ENCODE measurements at regions not wholly inside any gene's neighbourhood (a gene's known extent, or its start where the extent isn't known, plus 50 kb on each side); places are given as distances from the start of the nearest gene placed in this dataset.
"Not testable (repeated sequence)": the region's sequence is repeated elsewhere in the genome, so short reads cannot be mapped to it uniquely, and the experiment has no call there.

- in situ Hi-C loops (cut with MboI; ENCODE audit: low sequenced_read_pairs), result no loop called here
Measured at GRCh38 chr1:199920635-199921034, 106.9 kb upstream of the NR5A2 start.

- in situ Hi-C loops (cut with MboI; ENCODE audit: low sequenced_read_pairs), result no loop called here
Measured at GRCh38 chr1:199929556-199929955, 98.0 kb upstream of the NR5A2 start.

GRCh38 chr1:199930067-199930466 is 97.4 kb upstream of the NR5A2 start:
- in situ Hi-C loops (cut with MboI; ENCODE audit: low sequenced_read_pairs), result not testable (repeated sequence)

- in situ Hi-C loops (cut with MboI; ENCODE audit: low sequenced_read_pairs), result no loop called here
Measured at GRCh38 chr1:199931666-199932377, 95.7 kb upstream of the NR5A2 start.

- in situ Hi-C loops (cut with MboI; ENCODE audit: low sequenced_read_pairs), result no loop called here
Measured at GRCh38 chr1:199932462-199932861, 95.0 kb upstream of the NR5A2 start.

GRCh38 chr1:199936441-199936840 is 91.1 kb upstream of the NR5A2 start:
- in situ Hi-C loops (cut with MboI; ENCODE audit: low sequenced_read_pairs), result no loop called here

- in situ Hi-C loops (cut with MboI; ENCODE audit: low sequenced_read_pairs), result no loop called here
Measured at GRCh38 chr1:199937161-199937560, 90.3 kb upstream of the NR5A2 start.

GRCh38 chr1:199937661-199938060 is 89.8 kb upstream of the NR5A2 start:
- in situ Hi-C loops (cut with MboI; ENCODE audit: low sequenced_read_pairs), result no loop called here

GRCh38 chr1:199944986-199945385 is 82.5 kb upstream of the NR5A2 start:
- in situ Hi-C loops (cut with MboI; ENCODE audit: low sequenced_read_pairs), result no loop called here

GRCh38 chr1:199945591-199945990 is 81.9 kb upstream of the NR5A2 start:
- in situ Hi-C loops (cut with MboI; ENCODE audit: low sequenced_read_pairs), result no loop called here

- in situ Hi-C loops (cut with MboI; ENCODE audit: low sequenced_read_pairs), result no loop called here
Measured at GRCh38 chr1:199946305-199947155, 81.0 kb upstream of the NR5A2 start.

- in situ Hi-C loops (cut with MboI; ENCODE audit: low sequenced_read_pairs), result no loop called here
Measured at GRCh38 chr1:199948587-199949280, 78.8 kb upstream of the NR5A2 start.

GRCh38 chr1:199951005-199951404 is 76.5 kb upstream of the NR5A2 start:
- in situ Hi-C loops (cut with MboI; ENCODE audit: low sequenced_read_pairs), result not testable (repeated sequence)

GRCh38 chr1:199953651-199954050 is 73.9 kb upstream of the NR5A2 start:
- in situ Hi-C loops (cut with MboI; ENCODE audit: low sequenced_read_pairs), result no loop called here

GRCh38 chr1:199954699-199955098 is 72.8 kb upstream of the NR5A2 start:
- in situ Hi-C loops (cut with MboI; ENCODE audit: low sequenced_read_pairs), result no loop called here

- in situ Hi-C loops (cut with MboI; ENCODE audit: low sequenced_read_pairs), result no loop called here
Measured at GRCh38 chr1:199955235-199955634, 72.3 kb upstream of the NR5A2 start.

- in situ Hi-C loops (cut with MboI; ENCODE audit: low sequenced_read_pairs), result no loop called here
Measured at GRCh38 chr1:199956005-199956404, 71.5 kb upstream of the NR5A2 start.

- in situ Hi-C loops (cut with MboI; ENCODE audit: low sequenced_read_pairs), result no loop called here
Measured at GRCh38 chr1:199959033-199959774, 68.3 kb upstream of the NR5A2 start.

GRCh38 chr1:199959775-199960110 is 67.8 kb upstream of the NR5A2 start:
- in situ Hi-C loops (cut with MboI; ENCODE audit: low sequenced_read_pairs), result no loop called here

- in situ Hi-C loops (cut with MboI; ENCODE audit: low sequenced_read_pairs), result no loop called here
Measured at GRCh38 chr1:199970125-199970524, 57.4 kb upstream of the NR5A2 start.

- in situ Hi-C loops (cut with MboI; ENCODE audit: low sequenced_read_pairs), result no loop called here
Measured at GRCh38 chr1:199976496-199977144, 50.9 kb upstream of the NR5A2 start.
